Left renal pelvis (tissue), 4 donors: ENCODE measurements at regions not wholly inside any gene's neighbourhood (a gene's known extent, or its start where the extent isn't known, plus 50 kb on each side); places are given as distances from the start of the nearest gene placed in this dataset.
"Not testable (repeated sequence)": the region's sequence is repeated elsewhere in the genome, so short reads cannot be mapped to it uniquely, and the experiment has no call there.

ENCODE experiments used
- DNase-seq, 4 donors: peaks; one replicate each; pipeline ENCODE4 v3.0.0-alpha.2; 2013; ENCODE audit warnings: low read depth in 4 of 4, low spot score in 3 of 4

DNA sequence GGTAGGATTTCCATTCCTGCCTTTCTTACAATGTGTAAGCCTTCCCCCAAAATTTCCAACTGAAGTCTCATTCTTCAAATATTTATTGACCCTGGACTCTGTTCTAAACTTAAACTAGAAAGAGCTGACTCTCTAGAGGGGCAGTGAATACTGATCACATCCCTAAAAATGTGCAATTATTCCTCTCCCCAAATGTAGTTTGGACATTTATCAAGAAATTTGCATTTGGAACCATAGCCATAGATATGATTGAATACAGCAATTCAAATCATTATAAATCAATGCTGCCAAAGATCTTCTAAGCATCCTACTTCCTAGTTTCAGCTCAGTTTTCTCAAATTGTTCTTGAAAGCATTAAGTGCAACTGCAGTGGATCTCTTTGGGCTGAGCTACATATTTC is 525.7 kb downstream of the RAB28 start:
- no peak for DNase-seq

DNA sequence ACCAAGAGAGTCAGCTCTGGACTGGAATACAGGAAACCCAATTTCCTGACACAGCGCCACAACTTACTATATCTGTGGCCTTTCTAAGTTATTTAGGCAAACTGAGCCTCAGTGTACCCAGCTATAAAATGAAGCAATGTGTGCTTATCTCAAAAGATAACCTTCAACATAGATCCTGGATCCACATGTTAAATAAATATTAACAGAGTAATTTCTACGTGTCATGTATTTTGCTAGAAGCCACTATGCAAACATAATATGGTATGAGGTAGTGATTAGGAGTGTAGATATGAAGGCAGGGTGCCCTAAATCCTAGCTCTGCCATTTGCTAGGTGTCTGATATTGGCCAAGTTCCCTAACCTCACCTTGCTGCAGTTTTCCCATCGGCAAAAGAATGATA is 527.0 kb downstream of the RAB28 start:
- DNase-seq = no peak

DNA sequence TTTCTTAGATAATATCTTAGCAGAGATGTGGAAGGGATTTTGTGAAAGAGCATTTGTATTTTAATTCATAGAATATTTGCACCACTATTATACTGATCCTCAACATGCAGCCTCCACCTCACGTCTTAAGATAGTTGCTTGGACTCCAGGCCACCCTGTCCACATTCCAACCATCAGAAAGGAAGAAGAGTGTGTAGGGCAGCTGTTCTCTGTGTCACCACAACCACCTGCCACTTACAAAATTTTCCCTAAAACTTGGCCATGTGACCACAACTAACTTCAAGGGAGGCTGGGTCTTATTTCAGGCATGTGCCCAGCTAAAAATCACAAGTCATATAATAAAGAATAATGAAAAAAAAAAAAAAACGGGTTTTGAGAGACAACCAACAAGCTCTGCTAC is 528.1 kb downstream of the RAB28 start:
- no peak for DNase-seq

DNA sequence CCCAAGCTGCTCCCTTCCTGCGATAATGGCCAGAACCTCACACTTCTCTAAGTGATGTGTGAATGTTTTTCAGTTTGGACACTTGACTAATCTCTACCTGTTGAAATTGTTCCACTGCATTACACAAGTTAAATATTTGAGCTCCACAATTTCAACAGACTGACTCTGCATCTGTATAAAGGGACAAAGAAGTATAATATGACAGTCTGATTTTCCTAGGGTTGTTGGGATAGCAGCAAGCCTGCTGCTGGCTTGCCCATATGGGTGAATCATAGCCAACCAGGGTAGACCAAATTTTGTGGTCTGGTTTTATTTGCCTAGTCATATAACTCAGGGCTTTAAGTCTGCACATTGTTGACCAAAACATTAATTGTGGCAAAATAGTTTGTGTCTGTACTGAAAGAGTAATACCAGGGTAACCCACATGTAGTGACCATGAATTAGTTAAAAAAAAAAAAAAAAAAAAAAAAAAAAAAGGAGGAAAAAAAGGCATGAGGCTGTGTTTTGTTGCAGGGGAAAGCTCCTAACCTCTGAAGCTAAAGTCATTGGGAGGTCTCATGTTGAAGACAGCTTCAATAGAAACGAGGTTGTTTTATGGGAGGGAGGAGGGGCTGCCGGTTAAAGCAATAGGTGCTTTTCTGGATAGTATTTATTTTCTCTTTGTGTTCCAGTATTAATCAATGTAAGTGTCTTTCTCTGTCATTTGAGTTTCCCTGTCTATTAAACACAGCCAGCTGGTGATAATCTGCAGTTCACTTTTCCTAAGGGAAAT is 534.2 kb downstream of the RAB28 start:
- DNase-seq = no peak

DNA sequence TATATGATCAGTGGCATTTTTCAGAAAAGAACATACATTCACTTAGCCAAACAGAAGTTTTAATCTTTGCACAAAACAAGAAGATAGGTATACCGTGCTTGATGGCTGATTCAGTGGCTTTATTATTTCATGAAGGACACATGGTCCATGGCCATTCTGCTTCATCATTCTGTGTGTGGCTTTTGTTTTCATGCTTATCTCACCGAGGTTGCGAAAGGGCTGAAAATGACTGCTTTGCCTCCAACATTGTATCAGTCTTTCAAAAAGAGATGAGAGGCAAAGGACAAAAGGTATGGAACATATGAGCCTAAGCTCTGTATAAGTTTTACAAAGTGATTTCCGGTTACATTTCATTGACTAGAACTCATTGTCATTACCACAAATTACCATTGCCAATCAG is 541.1 kb downstream of the RAB28 start:
- no peak for DNase-seq

DNA sequence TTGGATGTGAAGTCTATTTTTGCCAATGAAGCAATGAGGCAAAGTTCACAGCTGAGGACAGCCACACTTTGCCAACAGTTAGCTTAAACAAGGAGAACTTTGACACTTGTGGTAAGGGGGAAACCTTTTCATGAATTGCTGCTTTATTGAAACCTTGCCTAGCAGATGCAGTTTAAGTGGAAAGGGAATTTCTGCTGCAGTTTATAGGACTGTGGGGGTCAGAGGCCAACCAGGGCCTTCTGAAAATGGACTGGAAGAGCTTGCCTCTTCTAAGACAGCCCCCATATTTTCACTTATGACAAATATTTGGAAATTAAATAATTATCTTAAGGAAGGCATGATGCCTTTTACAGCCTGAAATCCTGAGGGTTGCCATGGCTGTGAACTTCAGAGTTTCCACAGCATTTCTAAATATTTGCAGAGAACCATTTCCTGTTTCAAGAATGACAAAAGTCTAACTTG is 550.3 kb downstream of the RAB28 start:
- DNase-seq = no peak

DNA sequence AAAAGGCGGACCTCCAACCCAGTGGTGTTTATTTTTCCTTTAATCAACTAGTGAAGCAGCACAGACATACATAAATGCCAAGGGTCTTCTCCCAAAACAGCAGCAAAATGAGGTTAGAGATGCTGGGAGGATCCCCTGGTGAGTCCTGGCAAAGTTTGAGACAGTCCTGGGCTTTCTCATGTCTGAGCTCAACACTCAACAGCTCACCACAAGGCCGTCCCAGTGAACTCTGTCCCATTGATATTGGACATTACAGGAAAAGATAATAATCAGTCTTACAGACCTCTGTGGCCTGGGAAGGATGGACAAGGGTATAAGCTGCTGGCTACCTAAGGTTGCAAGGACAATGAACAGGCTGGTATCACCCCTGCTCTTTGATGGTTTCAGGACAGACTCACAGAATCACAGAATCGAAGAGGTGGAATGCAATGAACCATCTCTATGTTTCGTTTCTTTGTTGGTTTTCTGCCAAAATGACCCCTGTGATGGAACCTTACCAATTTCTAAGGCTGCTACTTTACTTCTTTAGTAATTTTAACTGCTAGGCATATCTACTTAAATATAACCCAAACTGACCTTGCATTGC is 551.8 kb downstream of the RAB28 start:
- no peak for DNase-seq

DNA sequence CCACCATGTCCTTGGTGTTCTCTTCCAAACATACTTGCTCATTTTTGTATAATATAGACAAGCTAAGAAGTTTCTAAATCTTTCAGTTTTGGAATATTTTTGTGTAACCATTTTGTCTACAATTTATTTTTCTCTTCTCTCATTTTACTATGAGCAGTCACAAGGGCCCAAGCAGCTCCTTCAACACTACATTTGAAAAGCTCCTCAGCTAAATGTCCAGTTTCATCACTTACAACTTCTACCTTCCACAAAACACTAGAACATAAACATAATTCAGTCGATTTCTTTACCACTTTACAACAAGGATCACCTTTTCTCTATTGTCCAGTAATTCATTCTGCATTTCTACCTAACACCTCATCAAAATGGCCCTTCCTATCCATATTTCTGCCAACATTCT is 554.4 kb downstream of the RAB28 start:
- DNase-seq = no peak

DNA sequence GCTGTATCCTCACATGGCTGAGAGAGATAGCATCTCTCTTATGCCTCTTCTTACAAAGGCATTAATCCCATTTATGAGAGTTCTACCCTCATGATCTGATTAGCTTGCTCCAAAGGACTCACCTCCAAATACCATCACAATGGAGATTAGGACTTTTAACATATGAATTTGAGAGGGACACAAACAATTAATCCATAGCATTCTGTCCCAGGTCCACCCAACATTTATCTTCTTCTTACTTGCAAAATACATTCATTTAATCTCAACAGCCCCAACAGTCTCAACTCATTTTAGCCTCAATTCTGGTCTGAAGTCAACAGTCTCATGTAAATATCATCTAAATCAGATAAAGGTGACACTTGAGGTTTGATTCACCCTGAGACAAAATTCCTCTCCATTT is 555.4 kb downstream of the RAB28 start:
- DNase-seq = no peak

DNA sequence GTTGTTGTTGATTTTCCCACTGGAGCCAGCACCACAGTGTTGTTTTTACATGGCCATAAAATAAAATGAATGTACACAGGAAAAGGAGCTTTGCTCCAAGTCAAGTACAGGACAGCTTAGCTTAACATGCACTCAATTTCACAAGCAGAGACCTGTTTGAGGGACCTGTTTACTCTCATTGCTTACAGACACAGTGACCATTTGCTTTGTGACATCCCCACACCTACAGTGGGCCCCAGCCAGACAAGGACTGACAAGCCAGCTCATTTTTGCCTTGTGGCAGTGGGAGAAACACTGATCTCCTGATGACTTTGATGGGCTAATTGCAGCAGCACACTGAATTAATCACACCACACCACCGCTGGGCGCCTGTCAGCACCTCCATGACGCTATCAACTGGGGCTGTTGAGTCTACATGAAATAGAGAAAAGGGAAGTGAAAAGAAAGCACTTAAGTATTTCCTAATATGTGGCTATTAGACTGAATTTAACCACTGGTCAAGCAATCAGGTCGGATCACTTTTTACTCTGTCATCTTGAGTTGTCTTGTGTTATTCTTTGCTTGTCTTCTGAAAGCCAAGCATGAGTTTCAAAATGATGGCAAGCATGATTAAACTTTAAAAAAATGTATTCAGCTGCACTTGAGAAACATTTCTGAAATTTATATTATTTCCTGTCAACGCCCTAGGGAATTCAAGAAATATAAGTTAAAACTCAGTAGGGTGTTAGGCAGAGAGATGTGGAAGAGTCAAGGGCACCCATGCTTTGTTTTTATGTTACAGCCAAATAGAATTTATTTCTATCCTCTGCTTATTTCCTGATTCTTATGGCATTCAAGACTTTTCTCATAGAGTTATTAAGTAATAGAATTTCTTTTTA is 557.7 kb downstream of the RAB28 start:
- DNase-seq = no peak

DNA sequence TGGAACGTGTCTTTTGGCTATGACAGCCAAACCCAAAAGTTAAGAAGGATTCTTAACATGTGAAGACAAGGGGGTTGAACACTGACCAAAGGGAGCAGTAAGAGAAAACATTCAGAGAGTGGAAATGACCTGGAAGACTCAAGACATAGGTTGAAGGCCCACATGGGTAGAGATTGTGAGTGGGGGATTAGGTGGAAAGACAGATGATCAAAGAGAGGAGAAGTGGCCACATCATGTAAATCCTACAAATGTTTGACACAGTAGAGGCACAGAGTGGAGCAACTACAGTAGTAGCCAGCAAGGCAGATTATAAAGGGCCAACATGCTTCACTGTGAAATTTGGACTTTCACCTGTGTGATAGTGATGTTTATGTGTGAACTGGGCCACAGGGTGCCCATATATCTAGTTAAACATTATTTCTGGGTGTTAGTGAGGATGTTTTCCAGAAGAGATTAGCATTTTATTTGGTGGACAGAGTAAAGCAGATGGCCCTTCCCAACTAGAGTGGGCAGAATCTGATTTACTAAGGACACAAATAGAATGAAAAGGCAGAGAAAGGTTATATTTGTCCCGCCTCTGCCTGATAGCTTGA is 559.3 kb downstream of the RAB28 start:
- no peak for DNase-seq

DNA sequence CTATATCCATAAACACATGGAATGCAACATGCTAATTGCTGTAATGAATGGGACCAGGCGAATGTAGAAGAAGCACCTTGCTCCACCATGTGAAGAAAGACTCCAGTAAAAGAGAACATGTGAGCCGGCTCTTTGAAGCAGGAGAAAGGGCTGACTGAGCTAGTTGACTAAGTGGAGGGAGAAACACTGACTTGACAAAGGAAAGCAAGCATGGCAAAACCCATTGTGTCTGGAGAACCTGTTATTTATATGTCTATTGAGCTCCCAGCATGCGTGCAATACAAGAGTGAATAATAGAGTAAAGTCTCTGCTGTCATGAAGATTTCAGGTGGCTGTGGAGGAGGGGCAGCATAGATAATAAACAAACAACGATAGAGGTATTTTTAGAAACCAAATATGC is 559.9 kb downstream of the RAB28 start:
- no peak for DNase-seq

DNA sequence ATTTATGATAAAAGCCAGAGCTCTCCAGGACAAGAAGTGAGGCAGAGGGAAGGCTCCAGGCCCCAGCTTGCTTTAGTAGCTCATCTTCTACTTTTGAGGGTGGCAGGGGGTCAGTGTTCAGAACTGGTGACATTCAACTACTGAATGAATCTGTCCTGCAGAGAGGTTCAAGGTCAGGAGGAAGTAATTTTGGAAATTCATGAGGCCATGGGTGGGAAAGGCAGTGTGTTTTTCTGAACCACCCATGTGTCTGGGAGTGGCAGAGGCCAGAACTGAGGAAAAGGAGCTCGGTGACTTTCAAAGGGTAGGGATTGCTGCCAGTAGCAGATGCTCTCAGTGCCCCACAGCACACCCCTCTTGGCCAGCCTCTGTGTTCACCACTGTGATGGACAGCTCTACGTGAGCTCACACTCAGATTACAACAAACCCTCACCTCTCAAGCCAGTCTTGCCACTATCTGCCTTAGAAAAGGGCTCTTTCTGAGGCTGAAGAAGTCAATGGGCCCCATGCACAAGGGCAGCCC is 571.2 kb downstream of the RAB28 start:
- DNase-seq = no peak

DNA sequence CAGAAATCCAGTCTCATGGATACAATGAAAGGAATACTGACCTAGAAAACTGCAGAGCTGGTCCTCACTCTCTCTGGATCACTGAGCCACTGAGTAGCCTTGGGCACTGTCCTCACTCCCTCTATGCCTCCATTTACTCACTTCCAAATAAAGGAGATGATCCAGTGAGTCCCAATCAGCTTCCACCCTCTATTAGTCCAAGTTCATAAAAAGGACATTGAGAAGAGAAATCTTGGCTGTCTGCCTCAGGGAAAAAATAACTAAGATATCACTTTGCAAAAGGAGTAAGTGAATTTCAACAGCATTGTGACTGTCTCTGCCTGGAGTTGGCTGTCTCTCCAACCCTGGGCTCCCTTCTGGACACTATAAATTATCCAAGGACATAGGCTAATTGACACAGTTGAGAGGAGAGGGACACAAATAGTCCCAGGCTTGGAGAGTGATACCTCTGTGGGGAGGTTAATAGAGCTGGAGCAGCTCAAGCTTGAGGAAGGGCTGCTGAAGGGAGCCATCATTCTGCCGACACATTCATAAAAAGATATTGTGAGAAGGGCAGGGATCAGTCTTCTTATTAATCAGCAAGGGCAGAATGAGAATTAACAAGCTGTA is 572.3 kb downstream of the RAB28 start:
- DNase-seq = no peak

DNA sequence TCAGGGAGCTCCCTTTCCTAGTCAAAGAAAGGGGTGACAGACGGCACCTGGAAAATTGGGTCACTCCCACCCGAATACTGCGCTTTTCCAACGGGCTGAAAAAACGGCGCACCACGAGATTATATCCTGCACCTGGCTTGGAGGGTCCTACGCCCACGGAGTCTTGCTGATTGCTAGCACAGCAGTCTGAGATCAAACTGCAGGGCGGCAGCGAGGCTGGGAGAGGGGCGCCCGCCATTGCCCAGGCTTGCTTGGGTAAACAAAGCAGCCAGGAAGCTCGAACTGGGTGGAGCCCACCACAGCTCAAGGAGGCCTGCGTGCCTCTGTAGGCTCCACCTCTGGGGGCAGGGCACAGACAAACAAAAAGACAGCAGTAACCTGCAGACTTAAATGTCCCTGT is 580.5 kb downstream of the RAB28 start:
- not testable (repeated sequence) for DNase-seq

DNA sequence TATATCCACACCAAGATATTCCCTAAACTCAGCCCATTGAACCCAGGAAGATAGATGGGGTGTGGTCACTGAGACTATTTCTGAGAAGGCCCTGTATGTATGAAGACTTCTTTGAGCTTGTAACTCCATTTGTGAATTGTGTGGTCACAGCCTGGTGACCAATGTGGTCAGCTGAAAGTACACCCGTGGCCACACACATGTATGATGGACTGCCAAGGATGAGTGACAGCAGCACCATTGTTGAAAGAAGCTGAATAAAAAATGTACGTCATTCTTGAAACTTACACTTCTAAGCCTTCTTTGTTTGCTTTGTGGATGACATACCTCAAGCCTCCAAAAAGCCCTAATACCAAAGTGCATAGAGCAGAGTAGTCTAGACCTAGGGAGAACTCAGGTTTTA is 581.4 kb downstream of the RAB28 start:
- DNase-seq = no peak

DNA sequence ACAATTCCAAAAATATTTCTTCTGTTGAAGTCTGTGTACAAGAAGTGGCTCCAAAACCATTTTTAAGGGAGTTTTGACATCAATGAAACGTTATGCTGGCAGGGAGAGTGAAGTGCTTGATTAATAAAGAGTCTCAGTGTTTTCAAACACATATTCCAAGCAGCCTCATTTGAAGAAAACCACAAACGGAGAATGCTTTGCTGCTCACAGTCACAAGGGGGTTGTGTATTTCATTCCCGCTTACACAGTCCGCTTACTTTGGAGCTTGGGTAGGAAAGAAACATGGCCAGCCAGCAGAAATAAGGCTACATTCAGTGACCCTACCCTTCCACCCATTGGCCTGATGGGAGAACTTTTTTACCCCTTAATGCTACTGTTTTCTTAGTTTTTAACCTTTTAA is 586.2 kb downstream of the RAB28 start:
- no peak for DNase-seq

DNA sequence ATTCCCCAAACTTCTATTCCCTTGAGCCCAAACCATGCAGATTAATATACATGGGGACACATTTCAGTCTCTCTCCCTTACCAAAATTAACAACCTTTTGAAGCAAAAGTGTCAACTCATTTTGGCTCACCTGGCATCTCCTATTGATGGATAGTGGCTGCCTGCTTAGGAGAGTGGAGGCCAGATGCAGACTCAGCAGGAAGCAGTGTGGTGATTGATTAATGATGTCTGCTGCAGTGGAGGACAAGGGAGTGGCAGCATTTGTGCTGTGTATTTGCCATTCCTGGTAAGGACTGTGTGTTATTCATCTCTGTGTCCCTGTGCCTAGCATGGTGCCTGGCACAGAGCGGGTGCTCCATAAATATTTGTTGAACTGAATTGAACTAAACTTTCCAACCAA is 590.1 kb downstream of the RAB28 start:
- DNase-seq = no peak

DNA sequence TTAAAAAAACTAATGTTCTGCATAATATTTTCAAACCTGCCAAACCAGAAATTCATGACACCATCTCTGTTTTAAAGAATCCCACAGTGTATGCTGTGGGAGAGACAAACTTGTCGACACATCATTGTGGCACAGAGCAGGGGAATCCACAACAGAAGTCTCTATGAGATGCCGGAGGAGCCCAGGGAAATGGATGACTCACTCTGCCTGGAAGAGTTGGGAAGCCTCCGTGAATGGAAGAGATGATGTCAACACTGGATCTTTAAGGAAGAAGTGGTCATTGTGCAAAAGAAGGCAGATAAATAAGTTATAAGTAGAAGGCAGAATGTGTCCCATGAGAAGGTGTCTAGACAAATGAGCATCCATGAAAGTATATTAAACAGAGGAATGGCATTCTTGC is 595.1 kb downstream of the RAB28 start:
- DNase-seq = no peak
